ENCODE measurements at regions not wholly inside any gene's neighbourhood (a gene's known extent, or its start where the extent isn't known, plus 50 kb on each side); places are given as distances from the start of the nearest gene placed in this dataset.

- no peak for TF ChIP-seq SUZ12 (IDR thresholded peaks at IDR 0.05; ENCODE audit: extremely low read depth, insufficient read depth, insufficient read length)
- no peak for TF ChIP-seq YY1 (IDR thresholded peaks at IDR 0.05; ENCODE audit: insufficient read depth, insufficient read length)
Observed at GRCh38 chr9:105065098-105066088, 137.4 kb upstream of the ABCA1 start.

All from NT2/D1 (cell line).